Upper lobe of left lung (tissue), 4 donors: ENCODE measurements at regions not wholly inside any gene's neighbourhood (a gene's known extent, or its start where the extent isn't known, plus 50 kb on each side); places are given as distances from the start of the nearest gene placed in this dataset.

Experiments
- CTCF ChIP-seq, 6 experiments: fragments of 450-650 bp in 4 of 6; fragments of 200-600 bp in 2 of 6; sonication (generic) in 2 of 6; IDR thresholded peaks; one replicate each; pipeline ENCODE4 v1.5.1; 2016 to 2019; ENCODE audit warnings: antibody characterized with exemption in 6 of 6
- EP300 ChIP-seq, 4 donors: sonication (generic); formaldehyde crosslinking; IDR thresholded peaks; one replicate each; pipeline ENCODE4 v1.5.1; 2017; ENCODE audit warnings: antibody characterized with exemption in 4 of 4, control low read depth in 2 of 4

GRCh38 chr20:7155794-7156193 lies 388.3 kb downstream of the BMP2 start:
- TF ChIP-seq CTCF (IDR thresholded peaks at IDR 0.05) (no peak), EP300 (IDR thresholded peaks at IDR 0.05) (no peak)
